ENCODE measurements at regions not wholly inside any gene's neighbourhood (a gene's known extent, or its start where the extent isn't known, plus 50 kb on each side); places are given as distances from the start of the nearest gene placed in this dataset.
"Not testable (repeated sequence)": the region's sequence is repeated elsewhere in the genome, so short reads cannot be mapped to it uniquely, and the experiment has no call there.

DNA sequence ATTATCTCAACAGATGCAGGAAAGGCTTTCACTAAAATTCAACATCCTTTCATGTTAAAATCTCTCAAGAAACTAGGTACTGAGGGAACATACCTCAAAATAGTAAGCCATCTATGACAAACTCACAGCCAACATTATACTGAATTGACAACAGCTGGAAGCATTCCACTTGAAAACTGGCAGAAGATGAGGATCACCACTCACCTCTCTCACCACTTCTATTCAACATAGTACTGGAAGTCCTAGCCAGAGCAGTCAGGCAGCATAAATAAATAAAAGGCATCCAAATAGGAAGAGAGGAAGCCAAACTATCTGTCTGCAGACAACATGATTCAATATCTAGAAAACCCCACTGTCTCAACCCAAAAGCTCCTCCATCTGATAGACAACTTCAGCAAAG, 203.6 kb upstream of the GRAMD2B start:
- no peak for DNase-seq (ENCODE audit: low spot score)

DNA sequence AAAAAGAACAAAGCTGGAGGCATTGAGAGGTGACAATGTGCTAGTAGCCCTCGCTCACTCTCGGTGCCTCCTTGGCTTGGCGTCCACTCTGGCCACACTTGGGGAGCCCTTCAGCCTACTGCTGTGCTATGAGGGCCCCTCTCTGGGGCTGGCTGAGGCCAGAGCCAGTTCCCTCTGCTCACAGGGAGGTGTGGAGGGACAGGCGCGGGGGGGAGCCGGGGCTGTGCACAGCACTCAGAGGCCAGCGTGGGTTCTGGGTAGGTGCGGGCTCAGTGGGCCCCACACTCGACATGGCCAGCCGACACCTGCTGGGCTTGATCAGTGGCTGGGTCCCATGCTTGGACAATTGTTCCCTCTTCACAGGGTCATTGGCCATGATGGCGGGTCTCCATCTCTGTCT, 202.5 kb upstream of the GRAMD2B start:
- DNase-seq (ENCODE audit: low spot score): no peak

DNA sequence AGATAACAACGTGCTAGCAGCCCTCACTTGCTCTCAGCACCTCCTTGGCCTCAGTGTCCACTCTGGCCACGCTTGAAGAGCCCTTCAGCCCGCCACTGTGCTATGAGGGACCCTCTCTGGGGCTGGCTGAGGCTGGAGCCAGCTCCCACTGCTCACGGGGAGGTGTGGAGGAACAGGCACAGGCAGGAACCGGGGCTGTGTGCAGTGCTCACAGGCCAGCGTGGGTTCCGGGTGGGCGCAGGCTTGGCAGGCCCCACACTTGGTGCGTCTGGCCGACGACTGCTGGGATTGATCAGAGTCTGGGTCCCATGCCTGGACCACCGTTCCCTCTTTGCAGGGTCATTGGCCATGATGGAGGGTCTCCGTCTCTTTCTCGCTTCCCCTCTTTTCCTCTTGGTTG, 194.3 kb upstream of the GRAMD2B start:
- no peak for DNase-seq (ENCODE audit: low spot score)

DNA sequence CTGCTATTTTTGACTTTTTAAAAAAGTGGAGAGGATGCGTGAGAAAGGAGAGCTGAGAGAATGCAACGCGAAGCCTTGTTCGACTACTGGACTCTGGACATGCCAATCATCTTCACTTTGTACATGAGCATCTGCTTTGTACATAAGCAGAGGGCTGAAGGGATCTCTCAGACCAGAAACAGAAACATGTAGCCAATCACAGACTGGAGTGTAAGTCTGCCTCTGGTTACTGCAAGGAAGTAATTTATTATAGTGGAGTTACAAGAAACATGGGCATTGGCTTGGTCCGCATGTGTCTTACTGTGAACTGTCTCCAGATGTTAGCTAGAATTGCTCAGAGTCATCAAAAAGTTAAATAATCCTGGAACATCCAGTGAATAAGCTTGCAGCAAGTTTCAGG, 190.0 kb upstream of the GRAMD2B start:
- DNase-seq (ENCODE audit: low spot score): no peak

DNA sequence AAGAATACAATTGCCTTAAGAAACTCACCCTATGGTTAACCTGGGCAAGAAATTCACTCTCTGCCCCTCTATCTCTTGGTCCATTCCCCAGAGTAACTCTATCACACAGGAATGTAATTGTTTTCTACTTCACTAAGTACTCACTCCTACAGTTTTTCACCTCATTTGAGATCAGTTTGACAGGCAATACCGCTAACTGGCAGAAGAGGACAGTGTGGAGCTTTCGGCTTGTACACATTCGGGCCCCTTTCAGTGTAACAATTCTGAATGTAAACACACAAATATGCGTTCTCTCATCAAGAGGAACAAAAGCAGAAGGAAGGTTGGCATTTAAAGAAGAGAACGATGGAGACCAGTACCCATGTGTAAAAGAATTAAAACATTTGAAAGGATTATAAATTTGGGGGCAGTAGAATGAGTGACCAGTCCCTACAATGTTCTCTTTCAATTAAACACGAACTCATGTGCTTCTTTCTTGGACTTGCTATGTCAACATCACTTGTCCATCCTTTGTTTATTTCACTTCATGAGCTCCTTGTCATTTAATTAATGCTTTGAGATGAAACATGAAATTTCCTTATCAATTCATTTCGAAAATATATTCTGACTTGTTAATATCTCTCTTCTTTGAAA, 188.5 kb upstream of the GRAMD2B start:
- DNase-seq (ENCODE audit: low spot score): peak; percentile 19

DNA sequence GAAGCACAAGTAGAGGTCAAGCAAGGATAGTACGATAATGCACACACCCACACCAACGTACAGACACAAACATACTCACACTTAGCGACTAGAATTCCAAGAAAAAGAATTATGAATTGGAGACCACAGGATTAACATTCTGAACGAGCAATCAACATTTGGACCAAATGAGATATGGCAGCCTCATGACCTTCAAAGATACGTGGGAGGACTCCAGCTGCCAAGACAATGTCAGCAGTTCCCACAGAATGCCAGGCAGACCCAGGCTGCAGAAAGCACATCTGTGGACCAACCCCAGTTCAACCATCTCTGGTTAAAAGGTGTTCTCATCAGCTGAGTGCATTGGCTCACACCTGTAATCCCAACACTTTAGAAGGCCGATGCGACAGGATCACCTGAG, 187.6 kb upstream of the GRAMD2B start:
- DNase-seq (ENCODE audit: low spot score): no peak

DNA sequence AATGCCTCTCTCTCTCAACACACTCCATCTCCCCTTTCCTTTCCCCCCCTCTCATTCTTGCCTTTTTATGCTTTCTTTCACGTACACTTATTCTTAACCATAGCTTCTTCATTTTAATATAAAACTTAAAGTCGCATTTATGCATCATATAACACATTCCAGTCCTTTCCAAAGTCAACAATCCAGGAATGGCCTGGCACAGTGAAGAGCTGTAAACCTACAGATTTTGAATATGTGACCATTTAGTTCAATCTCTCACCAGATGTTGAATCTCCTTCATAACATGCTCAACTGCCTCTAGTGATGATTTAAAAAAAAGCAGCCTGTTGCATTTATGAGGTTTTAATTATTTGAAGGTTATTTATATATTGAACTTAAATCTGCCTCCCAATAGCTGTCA, 186.2 kb upstream of the GRAMD2B start:
- DNase-seq (ENCODE audit: low spot score): no peak

DNA sequence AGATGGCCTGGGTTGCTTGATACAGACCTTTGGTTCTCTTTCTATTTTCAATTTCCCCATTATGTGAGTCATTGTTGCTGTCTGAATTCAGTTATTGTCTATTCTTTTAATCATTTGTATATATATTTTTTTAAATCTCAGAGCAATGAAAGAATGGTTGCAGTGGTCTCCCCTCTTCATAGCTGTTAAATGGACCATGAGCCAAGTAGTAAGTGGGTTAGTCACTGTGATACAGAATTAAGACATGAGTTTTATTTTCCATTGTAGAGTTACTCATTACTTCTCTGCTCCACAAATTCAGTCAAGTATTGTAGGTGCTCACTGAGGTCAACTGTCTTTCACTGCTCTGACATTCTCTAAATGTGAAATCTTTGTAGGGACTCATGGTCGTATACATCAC, 174.6 kb upstream of the GRAMD2B start:
- DNase-seq (ENCODE audit: low spot score): no peak

DNA sequence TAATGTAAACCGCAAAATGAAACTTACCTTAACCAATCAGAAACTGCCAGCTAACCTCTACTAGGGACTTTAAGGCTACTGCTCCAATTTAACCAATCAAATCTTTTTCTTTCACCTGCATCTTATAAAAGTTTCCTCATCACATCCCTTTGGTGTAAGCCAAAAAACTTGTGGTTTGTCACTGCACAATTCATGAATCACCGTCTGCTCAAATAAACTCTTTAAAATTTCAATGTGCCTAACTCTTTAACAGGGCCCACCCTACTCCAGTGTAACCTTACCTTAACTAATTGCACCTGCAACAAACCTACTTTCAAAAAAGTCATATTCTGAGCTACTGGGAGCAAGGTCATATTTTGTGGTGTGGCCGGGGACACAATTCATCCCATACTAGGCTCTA, 172.2 kb upstream of the GRAMD2B start:
- no peak for DNase-seq (ENCODE audit: low spot score)

DNA sequence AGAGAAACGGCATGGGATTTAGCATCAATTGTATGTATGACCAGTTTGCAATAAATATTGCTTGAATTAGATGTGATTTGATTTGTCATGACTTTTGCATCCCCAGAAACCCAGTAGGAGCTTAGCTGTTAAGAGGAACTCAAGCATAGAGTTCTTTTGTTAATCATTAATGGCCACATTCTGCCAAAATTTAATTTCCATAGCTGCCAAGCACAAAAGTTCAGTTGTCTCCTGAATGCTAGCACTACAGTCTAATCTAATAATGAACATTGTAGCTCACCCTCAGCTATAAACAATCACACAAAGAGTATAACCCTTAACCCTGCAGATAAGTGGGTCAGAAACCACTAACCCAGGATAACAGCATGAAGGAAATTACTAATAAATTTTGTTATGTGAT, 169.8 kb upstream of the GRAMD2B start:
- DNase-seq (ENCODE audit: low spot score): no peak

DNA sequence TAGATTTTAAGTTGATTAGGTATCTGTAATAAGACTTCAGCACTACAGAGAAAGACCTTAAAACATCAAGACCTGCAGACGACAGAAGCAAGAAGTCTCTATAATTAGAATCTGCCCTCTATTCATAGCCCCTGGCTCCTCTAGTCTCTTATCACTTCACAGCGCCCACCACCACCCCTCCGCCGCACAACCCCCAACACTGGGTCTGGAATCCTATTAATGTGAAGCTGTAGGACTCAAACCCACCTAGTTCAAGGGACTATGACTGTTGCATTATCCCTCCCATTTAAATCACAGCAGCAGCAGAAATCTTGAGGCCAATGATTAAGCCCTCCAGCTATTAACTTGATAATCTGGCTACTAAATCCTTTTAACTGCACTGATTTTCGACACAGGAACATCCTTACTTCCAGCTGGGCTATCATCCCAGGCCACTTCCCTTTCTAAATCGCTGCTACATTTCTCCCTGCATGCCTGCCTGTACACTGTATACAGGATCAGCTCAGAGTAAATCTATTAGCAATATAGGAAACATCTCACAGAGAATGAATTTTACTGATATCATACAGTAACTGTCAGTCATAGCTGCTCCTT, 159.5 kb upstream of the GRAMD2B start:
- no peak for DNase-seq (ENCODE audit: low spot score)

DNA sequence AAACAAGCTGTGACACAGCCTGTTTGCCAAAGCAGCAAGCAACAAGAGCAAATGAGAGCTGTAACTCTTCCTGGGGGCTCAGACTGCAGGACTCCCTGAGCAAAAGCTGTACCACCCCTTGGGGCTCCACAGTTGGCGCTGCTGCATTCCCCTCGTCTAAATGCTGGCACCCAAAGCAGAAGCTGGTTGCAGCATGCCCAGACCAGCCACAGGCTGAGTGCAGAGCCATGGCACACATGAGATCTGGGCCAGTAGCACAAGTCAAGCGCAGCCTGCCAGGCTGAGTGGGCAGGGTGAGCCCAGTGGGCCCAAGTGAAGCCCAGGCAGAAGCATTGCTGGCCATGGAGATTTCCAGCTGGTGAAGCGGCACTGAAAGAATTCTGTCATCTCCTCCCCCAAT, 157.3 kb upstream of the GRAMD2B start:
- DNase-seq (ENCODE audit: low spot score): no peak

DNA sequence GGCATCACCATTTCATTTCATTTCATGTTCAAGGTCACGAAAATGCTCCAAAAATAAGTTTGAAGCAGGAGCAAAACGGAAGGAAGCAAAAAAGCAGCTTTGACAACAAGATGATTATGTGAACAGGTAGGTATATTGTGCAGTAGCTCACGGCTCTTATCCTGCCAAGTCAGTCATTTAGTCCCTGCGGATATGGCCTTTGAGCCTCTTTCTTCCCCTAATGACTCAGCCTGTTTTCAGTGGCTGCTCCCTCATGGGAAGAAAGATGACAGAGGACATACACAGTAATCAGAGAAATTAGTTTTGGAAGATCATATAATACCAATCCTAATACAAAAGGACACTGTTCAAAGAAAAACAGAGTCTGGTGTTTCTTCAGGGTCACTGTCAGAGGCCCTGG, 155.8 kb upstream of the GRAMD2B start:
- no peak for DNase-seq (ENCODE audit: low spot score)

DNA sequence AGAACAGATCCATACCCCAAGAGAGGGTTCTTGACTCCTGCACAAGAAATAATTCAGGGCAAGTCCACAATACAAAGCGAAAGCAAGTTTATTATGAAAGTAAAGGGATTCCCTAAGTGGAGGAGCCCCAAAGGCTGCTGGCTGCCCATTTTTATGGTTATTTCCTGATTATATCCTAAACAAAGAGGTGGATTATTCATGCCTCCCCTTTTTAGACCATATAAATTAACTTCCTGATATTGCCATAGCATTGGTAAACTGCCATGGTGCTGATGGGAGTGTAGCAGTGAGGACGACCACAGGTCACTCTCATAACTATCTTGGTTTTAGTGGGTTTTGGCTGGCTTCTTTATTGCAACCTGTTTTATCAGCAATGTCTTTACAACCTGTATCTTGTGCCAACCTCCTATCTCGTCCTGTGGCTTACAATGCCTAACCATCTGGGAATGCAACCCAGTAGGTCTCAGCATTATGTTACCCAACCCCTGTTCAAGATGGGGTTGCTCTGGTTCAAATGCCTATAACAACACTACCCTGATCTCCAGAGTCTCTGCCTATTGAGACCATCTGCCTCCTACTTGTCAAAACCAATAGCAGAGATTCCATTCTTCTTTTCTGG, 154.4 kb upstream of the GRAMD2B start:
- no peak for DNase-seq (ENCODE audit: low spot score)

DNA sequence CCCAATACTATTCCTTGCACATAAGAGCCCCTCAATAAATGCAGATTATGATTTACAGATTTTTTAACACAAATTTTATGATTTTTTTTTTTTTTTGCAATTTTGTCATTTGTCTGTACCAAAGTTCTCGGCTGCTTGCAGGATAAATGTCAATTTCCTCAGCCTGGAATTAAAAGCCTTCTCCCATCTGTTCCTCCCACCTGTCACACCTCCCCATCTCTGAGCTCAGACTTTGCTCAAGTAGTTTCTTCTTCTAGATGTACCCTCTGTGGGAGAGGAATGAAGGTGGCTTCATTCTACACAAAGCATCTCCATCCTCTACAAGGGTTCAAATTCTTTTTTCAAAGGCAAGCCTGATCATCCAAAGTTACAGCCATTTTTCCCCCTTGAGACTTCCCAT, 153.7 kb upstream of the GRAMD2B start:
- no peak for DNase-seq (ENCODE audit: low spot score)

DNA sequence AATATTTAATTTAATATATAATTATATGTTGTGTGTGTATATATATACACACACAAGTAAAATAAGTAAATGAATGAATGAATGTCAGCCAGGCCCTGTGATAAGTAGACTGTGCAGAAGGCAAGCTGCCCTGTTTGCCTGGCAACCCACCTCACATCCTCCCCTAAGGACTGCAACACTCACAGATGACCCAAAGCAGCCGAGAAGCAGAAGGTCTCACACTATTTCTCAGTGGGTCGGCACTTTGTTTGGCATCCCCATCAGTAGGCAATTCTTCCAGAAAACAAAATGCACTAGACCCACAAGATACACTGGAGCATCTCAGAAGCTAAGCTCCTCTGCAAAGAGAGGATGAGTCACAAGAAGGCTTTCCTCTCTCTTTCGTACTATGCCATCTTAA, 152.1 kb upstream of the GRAMD2B start:
- no peak for DNase-seq (ENCODE audit: low spot score)

DNA sequence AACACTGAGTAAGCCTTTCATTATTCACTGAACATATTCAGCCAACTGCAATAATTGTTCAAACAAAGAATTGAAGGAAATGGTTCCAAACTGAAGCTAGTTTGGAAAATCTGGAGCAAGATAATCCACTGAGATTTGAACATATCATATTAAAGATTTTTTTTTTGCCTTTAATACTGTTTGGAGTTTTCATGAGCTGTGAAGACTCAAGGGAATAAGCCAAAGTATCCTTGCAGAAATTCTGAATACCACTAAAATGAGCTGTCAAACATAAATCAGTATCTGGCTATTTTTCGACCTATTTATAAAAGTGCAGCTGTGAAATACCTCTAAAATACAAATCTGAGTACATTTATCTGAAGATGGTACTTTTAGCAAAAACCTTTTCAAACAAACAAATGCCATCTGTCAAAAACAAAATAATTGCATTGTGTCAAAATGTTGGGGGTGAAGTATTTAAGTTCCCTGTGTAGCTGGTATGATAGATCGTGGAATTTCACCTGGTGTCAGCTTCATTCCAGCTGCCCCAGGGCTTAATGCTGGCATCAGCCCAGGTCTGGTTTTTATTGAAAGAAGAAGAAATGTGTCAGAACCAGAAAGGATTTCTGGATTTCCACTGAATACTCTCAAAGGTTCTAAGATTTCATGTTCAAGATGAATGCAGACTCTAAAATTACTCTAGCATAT, 149.0 kb upstream of the GRAMD2B start:
- DNase-seq (ENCODE audit: low spot score): no peak

DNA sequence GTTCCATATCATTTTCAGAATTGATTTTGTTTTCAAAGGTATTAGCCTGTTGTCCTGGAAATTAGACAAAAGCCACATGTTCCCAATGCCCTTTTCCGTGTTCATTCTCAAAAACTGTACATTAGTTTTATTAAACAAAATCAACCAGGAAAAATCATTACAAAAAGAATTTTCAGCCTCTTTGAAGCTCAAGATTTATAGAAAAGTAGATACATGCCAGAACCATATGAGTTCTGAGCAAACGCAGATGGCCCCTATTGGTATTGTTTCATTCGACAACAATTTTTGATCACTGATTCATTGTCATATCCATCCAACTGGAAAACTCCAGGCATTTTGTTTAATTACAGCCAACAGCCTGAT, 148.5 kb upstream of the GRAMD2B start:
- DNase-seq (ENCODE audit: low spot score): no peak

DNA sequence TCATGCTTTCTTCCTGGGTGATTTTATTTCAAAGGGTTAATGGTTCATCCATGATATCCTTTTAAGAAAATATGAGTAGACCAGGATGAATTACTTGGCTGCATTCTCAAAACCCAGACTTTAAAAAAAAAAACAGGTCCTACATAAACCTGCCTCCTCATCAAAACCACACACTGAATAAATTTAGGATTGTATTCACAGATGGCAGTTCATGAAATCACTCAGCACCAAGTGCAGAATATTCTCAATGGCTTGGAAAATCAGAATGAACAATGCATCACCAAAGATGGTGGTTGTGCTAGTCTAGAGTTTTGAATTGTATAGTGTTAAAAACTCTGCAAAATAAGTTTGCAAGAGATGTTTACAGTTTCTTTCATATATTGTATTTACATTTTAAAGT, 145.4 kb upstream of the GRAMD2B start:
- DNase-seq (ENCODE audit: low spot score): no peak

DNA sequence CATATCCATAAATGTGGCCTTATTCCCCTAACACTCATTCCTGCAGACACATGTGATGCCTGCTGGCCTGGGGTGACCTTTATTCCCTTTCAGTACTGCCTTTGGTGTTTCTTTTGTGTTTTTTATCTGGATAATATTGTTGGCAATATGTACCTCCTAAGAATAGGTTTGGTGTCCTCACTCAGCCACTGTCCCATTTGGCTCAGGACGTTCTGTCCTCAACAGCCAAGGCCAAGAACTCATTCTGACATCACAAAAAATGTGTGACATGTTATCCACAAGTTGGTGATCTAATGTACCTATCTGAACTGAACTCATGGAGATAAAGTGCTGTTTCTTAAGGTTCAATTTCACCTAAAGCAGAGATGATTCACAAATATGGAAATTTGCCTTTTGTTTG, 142.9 kb upstream of the GRAMD2B start:
- DNase-seq (ENCODE audit: low spot score): no peak

DNA sequence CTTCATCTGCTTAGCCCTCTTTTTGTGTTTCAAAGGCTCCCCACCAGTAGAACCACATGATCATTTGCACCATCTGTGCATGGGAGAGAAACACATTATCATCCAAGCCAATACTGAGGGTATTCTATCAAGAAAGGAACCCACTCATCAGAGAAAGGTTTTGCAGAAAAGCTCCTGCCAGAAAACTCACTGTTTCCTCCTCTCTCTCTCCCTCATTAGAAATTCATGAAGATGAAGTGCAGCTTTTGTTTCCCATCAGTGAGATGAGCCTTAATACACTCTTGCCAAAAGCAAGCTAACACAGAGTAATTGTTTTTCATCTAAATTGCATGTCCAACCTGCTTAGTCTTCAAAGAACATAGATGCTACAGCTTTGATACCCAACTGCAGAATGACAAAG, 142.4 kb upstream of the GRAMD2B start:
- DNase-seq (ENCODE audit: low spot score): no peak

DNA sequence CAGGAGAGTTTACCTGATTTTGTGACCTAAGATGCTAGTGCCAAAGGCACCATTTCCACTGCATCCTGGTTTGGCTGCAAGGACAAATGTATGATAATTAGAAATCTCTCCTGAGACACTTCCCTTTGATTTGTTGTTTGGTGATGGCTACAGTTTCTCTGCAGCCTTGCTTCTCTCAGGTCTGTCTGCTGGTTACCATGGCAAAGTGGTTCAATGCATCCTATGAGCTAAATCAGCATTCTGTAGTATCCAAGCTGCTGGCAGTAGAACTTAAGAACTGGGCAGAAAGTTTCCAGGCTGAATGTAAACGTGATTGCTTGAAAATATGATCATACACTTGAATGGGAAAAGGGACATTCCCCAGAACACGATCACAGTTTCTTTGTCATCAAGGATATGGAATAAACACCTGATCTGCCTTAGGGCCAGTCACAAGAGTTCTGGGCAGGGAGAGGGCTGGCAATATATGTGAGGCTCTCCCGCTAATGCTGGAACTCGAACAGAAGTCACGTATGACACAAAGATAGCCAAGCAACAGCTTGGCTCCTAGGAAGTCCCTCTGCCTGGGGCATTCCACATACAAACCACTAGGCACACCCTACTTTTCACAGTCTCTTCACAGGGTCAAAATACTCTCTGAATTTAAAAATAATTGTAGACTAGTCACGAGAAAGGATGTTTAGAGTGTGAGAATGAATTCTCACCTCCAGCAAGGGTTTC, 138.1 kb upstream of the GRAMD2B start:
- no peak for DNase-seq (ENCODE audit: low spot score)

DNA sequence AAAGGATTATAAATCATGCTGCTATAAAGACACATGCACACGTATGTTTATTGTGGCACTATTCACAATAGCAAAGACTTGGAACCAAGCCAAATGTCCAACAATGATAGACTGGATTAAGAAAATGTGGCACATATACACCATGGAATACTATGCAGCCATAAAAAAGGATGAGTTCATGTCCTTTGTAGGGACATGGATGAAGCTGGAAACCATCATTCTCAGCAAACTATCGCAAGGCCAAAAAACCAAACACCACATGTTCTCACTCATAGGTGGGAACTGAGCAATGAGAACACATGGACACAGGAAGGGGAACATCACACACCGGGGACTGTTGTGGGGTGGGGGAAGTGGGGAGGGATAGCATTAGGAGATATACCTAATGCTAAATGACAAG, 127.1 kb upstream of the GRAMD2B start:
- not testable (repeated sequence) for DNase-seq (ENCODE audit: low spot score)

Measured in GM03348 (cell line).